Keratinocyte (primary cell): ENCODE measurements at regions not wholly inside any gene's neighbourhood (a gene's known extent, or its start where the extent isn't known, plus 50 kb on each side); places are given as distances from the start of the nearest gene placed in this dataset.

Experiments
- CTCF ChIP-seq, 3 experiments: IDR thresholded peaks in 1 of 3; conservative IDR thresholded peaks in 1 of 3; optimal IDR thresholded peaks in 1 of 3; 2 replicates in 2 of 3; 3 replicates in 1 of 3; pipeline versions ENCODE3 to v1.5.1; 2011; ENCODE audit warnings: low read length in 3 of 3, mild to moderate bottlenecking in 3 of 3, moderate library complexity in 2 of 3, control low read depth in 1 of 3, inconsistent platforms in 1 of 3; ENCODE audit not compliant: insufficient read depth in 2 of 3; ENCODE audit errors: extremely low read depth in 1 of 3
- EZH2 ChIP-seq: IDR thresholded peaks from one replicate; pipeline ENCODE4 v1.6.1; 2012; ENCODE audit warnings: inconsistent platforms, mild to moderate bottlenecking, low read length, moderate library complexity

- TF ChIP-seq CTCF (optimal IDR thresholded peaks at IDR 0.05 in 1 of 3, IDR thresholded peaks at IDR 0.05 in 1 of 3, conservative IDR thresholded peaks at IDR 0.05 in 1 of 3; ENCODE audit: extremely low read depth in 1 of 3, insufficient read depth in 2 of 3, low read length in 3 of 3), result no peak
- no peak for TF ChIP-seq EZH2
These were observed 86.6 kb downstream of the ATXN7L3B start for GRCh38 chr12:74624201-74624600.
